ENCODE measurements at regions not wholly inside any gene's neighbourhood (a gene's known extent, or its start where the extent isn't known, plus 50 kb on each side); places are given as distances from the start of the nearest gene placed in this dataset.
"Not testable (repeated sequence)": the region's sequence is repeated elsewhere in the genome, so short reads cannot be mapped to it uniquely, and the experiment has no call there.

- Mint-ChIP-seq H3K27ac (ENCODE audit: unreplicated experiment) (no peak overlapping the region), H3K9me3 (ENCODE audit: unreplicated experiment) (no peaks in the 10 kb centered on the region), H3K4me1 (ENCODE audit: low read depth, unreplicated experiment) (peaks cover 2% of the 10 kb centered on the region), H3K4me3 (ENCODE audit: unreplicated experiment) (no peak overlapping the region), H3K27me3 (ENCODE audit: unreplicated experiment) (no peaks in the 10 kb centered on the region), H3K36me3 (ENCODE audit: unreplicated experiment) (no peaks in the 10 kb centered on the region)
- no peak for DNase-seq
- no peak for TF ChIP-seq CTCF (IDR thresholded peaks at IDR 0.05; ENCODE audit: partially characterized antibody, unreplicated experiment)
Observed at GRCh38 chr14:41457393-41457792, 149.3 kb upstream of the LRFN5 start.

- Mint-ChIP-seq H3K4me1 (ENCODE audit: low read depth, unreplicated experiment) (peaks cover 4% of the 10 kb centered on the region), H3K27me3 (ENCODE audit: unreplicated experiment) (no peaks in the 10 kb centered on the region), H3K36me3 (ENCODE audit: unreplicated experiment) (no peaks in the 10 kb centered on the region), H3K27ac (ENCODE audit: unreplicated experiment) (no peak overlapping the region), H3K4me3 (ENCODE audit: unreplicated experiment) (no peak overlapping the region), H3K9me3 (ENCODE audit: unreplicated experiment) (no peaks in the 10 kb centered on the region)
- no peak for TF ChIP-seq CTCF (IDR thresholded peaks at IDR 0.05; ENCODE audit: partially characterized antibody, unreplicated experiment)
- DNase-seq = no peak
Observed at GRCh38 chr14:41449066-41449465, 157.6 kb upstream of the LRFN5 start.

- H3K36me3 Mint-ChIP-seq (ENCODE audit: unreplicated experiment) = no peaks in the 10 kb centered on the region
- H3K4me1 Mint-ChIP-seq (ENCODE audit: low read depth, unreplicated experiment) = peaks cover 4% of the 10 kb centered on the region
- H3K27ac Mint-ChIP-seq (ENCODE audit: unreplicated experiment) = no peak overlapping the region
Observed at GRCh38 chr14:41446008-41446407, 160.7 kb upstream of the LRFN5 start.

GRCh38 chr14:41423503-41423902 is 183.2 kb upstream of the LRFN5 start:
- no peak overlapping the region for H3K4me3 Mint-ChIP-seq (ENCODE audit: unreplicated experiment)
- DNase-seq = no peak
- no peak overlapping the region for H3K27ac Mint-ChIP-seq (ENCODE audit: unreplicated experiment)
- no peaks in the 10 kb centered on the region for H3K9me3 Mint-ChIP-seq (ENCODE audit: unreplicated experiment)
- no peaks in the 10 kb centered on the region for H3K36me3 Mint-ChIP-seq (ENCODE audit: unreplicated experiment)
- H3K27me3 Mint-ChIP-seq (ENCODE audit: unreplicated experiment) = no peaks in the 10 kb centered on the region
- TF ChIP-seq CTCF (IDR thresholded peaks at IDR 0.05; ENCODE audit: partially characterized antibody, unreplicated experiment) = no peak
- no peaks in the 10 kb centered on the region for H3K4me1 Mint-ChIP-seq (ENCODE audit: low read depth, unreplicated experiment)

More at GRCh38 chr14:41446008-41446407, 160.7 kb upstream of the LRFN5 start:
- DNase-seq = no peak
- no peak for TF ChIP-seq CTCF (IDR thresholded peaks at IDR 0.05; ENCODE audit: partially characterized antibody, unreplicated experiment)
- no peaks in the 10 kb centered on the region for H3K27me3 Mint-ChIP-seq (ENCODE audit: unreplicated experiment)
- H3K4me3 Mint-ChIP-seq (ENCODE audit: unreplicated experiment) = no peak overlapping the region
- no peaks in the 10 kb centered on the region for H3K9me3 Mint-ChIP-seq (ENCODE audit: unreplicated experiment)

- H3K27me3 Mint-ChIP-seq (ENCODE audit: unreplicated experiment); H3K4me1 Mint-ChIP-seq (ENCODE audit: low read depth, unreplicated experiment); H3K36me3 Mint-ChIP-seq (ENCODE audit: unreplicated experiment); H3K27ac Mint-ChIP-seq (ENCODE audit: unreplicated experiment); DNase-seq; H3K9me3 Mint-ChIP-seq (ENCODE audit: unreplicated experiment); H3K4me3 Mint-ChIP-seq (ENCODE audit: unreplicated experiment): not testable (repeated sequence)
Observed at GRCh38 chr14:41421308-41421707, 185.4 kb upstream of the LRFN5 start.

- H3K9me3 Mint-ChIP-seq (ENCODE audit: unreplicated experiment) = no peaks in the 10 kb centered on the region
- TF ChIP-seq CTCF (IDR thresholded peaks at IDR 0.05; ENCODE audit: partially characterized antibody, unreplicated experiment) = no peak
Observed at GRCh38 chr14:41419709-41420108, 187.0 kb upstream of the LRFN5 start.

More at GRCh38 chr14:41419709-41420108, 187.0 kb upstream of the LRFN5 start:
- no peaks in the 10 kb centered on the region for H3K36me3 Mint-ChIP-seq (ENCODE audit: unreplicated experiment)
- no peaks in the 10 kb centered on the region for H3K4me1 Mint-ChIP-seq (ENCODE audit: low read depth, unreplicated experiment)
- no peak for DNase-seq
- H3K27me3 Mint-ChIP-seq (ENCODE audit: unreplicated experiment) = no peaks in the 10 kb centered on the region
- H3K27ac Mint-ChIP-seq (ENCODE audit: unreplicated experiment) = no peak overlapping the region
- H3K4me3 Mint-ChIP-seq (ENCODE audit: unreplicated experiment) = no peak overlapping the region

All from glutamatergic neuron (in vitro differentiated cells).